Glomerular visceral epithelial cell (primary cell): ENCODE measurements at regions not wholly inside any gene's neighbourhood (a gene's known extent, or its start where the extent isn't known, plus 50 kb on each side); places are given as distances from the start of the nearest gene placed in this dataset.
"Not testable (repeated sequence)": the region's sequence is repeated elsewhere in the genome, so short reads cannot be mapped to it uniquely, and the experiment has no call there.

Experiments
- DNase-seq: peaks from one replicate; pipeline ENCODE4 v3.0.0-alpha.2; 2016; ENCODE audit errors: extremely low spot score

- DNase-seq = not testable (repeated sequence)
Observed at GRCh38 chr7:84880326-84880997, 306.4 kb downstream of the SEMA3D start.

GRCh38 chr7:84879570-84880325 lies 307.1 kb downstream of the SEMA3D start:
- no peak for DNase-seq

- no peak for DNase-seq
Observed at GRCh38 chr7:84877943-84878570, 308.8 kb downstream of the SEMA3D start.

- DNase-seq = no peak
Observed at GRCh38 chr7:84876061-84876821, 310.6 kb downstream of the SEMA3D start.

- DNase-seq = no peak
Observed at GRCh38 chr7:84865560-84865959, 321.3 kb downstream of the SEMA3D start.

GRCh38 chr7:84857336-84857735 lies 329.5 kb downstream of the SEMA3D start:
- DNase-seq = no peak

- no peak for DNase-seq
Observed at GRCh38 chr7:84855758-84856157, 331.1 kb downstream of the SEMA3D start.

GRCh38 chr7:84848974-84849372 lies 337.9 kb downstream of the SEMA3D start:
- DNase-seq = not testable (repeated sequence)

GRCh38 chr7:84848219-84848973 lies 338.5 kb downstream of the SEMA3D start:
- no peak for DNase-seq

GRCh38 chr7:84847790-84848189 lies 339.1 kb downstream of the SEMA3D start:
- DNase-seq = no peak

GRCh38 chr7:84847038-84847437 lies 339.8 kb downstream of the SEMA3D start:
- DNase-seq = no peak

GRCh38 chr7:84845971-84846370 lies 340.9 kb downstream of the SEMA3D start:
- no peak for DNase-seq

- no peak for DNase-seq
Observed at GRCh38 chr7:84844771-84845170, 342.1 kb downstream of the SEMA3D start.

- no peak for DNase-seq
Observed at GRCh38 chr7:84841809-84842208, 345.0 kb downstream of the SEMA3D start.

- no peak for DNase-seq
Observed at GRCh38 chr7:84838857-84839256, 348.0 kb downstream of the SEMA3D start.

- no peak for DNase-seq
Observed at GRCh38 chr7:84837405-84837804, 349.5 kb downstream of the SEMA3D start.

- DNase-seq = no peak
Observed at GRCh38 chr7:84829719-84830118, 357.1 kb downstream of the SEMA3D start.

- DNase-seq = no peak
Observed at GRCh38 chr7:84824057-84824651, 362.7 kb downstream of the SEMA3D start.

- no peak for DNase-seq
Observed at GRCh38 chr7:84823530-84823929, 363.3 kb downstream of the SEMA3D start.

- no peak for DNase-seq
Observed at GRCh38 chr7:84822941-84823510, 363.8 kb downstream of the SEMA3D start.
